Breast epithelium (tissue), 4 donors: ENCODE measurements at regions not wholly inside any gene's neighbourhood (a gene's known extent, or its start where the extent isn't known, plus 50 kb on each side); places are given as distances from the start of the nearest gene placed in this dataset.

Experiments
- DNase-seq, 2 donors: peaks; one replicate each; pipeline ENCODE4 v3.0.0-alpha.2; 2019; ENCODE audit warnings: low spot score in 2 of 2
- H3K27ac ChIP-seq, 2 donors: fragments of 200-600 bp; sonication (generic) in 1 of 2; one replicate each; pipeline ENCODE4 v1.5.1; 2016 to 2019; ENCODE audit warnings: mild to moderate bottlenecking in 1 of 2
- H3K27me3 ChIP-seq, 2 donors: fragments of 200-600 bp; sonication (generic) in 1 of 2; one replicate each; pipeline versions ENCODE4 v1.5.1 to v1.6.0; 2017 to 2019; ENCODE audit warnings: control low read depth in 1 of 2, mild to moderate bottlenecking in 1 of 2
- H3K36me3 ChIP-seq: fragments of 200-600 bp; one replicate; pipeline ENCODE4 v1.5.1; 2019
- H3K4me1 ChIP-seq, 2 donors: fragments of 200-600 bp; sonication (generic); one replicate each; pipeline ENCODE4 v1.5.1; 2016 to 2019; ENCODE audit warnings: control low read depth in 1 of 2
- H3K4me3 ChIP-seq, 3 donors: fragments of 200-600 bp; sonication (generic); 1 replicate in 2 of 3; 2 replicates in 1 of 3; pipeline ENCODE4 v1.5.1; 2016 to 2019; ENCODE audit warnings: mild to moderate bottlenecking in 3 of 3, moderate library complexity in 2 of 3
- H3K9me3 ChIP-seq, 2 donors: fragments of 200-600 bp; sonication (generic) in 1 of 2; one replicate each; pipeline ENCODE4 v1.5.1; 2016 to 2019; ENCODE audit warnings: control low read depth in 1 of 2
- POLR2A ChIP-seq: fragments of 450-650 bp; IDR thresholded peaks from one replicate; pipeline ENCODE4 v1.6.1; 2016; ENCODE audit warnings: antibody characterized with exemption, mild to moderate bottlenecking, moderate library complexity
- POLR2AphosphoS5 ChIP-seq, 3 donors: sonication (generic); formaldehyde crosslinking; IDR thresholded peaks; one replicate each; pipeline ENCODE4 v1.6.1; 2017; ENCODE audit warnings: antibody characterized with exemption in 3 of 3
- intact Hi-C: fragments of 100-400 bp; cut with DNase I; formaldehyde crosslinking; loops from one replicate; pipeline ENCODE4 v1.15.1; 2023; ENCODE audit warnings: low total_unique reads
- TF ChIP-seq, protein P1 (sequence below), 3 donors: fragments of 450-650 bp; IDR thresholded peaks; one replicate each; pipeline ENCODE4 v1.5.1; 2016 to 2017; ENCODE audit warnings: antibody characterized with exemption in 3 of 3, mild to moderate bottlenecking in 3 of 3, moderate library complexity in 3 of 3

DNA sequence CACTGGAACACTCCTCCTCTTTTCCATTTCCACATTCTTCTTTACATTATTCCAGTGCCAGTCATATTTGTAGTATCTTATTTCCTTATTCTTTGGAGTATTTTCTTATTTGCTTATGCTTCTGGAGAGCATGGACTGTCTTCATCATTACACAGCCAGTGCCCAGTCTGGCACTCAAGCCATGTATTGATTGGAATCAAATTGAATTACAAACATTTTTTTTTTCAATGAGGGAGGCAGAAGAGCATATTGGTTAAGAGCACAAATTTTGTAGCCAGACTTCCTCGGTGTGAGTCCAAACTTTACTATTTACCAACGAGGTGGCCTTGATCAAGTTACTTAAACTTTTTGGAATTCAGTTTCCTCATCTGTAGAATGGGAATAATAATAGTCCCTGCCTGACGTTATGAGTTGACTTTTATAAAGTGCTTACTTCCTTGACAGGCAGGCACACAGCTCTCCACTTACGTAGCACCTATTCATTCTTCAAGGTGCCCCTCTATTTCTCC lies 186.6 kb upstream of the BCL6 start:
- TF ChIP-seq, protein P1, sequence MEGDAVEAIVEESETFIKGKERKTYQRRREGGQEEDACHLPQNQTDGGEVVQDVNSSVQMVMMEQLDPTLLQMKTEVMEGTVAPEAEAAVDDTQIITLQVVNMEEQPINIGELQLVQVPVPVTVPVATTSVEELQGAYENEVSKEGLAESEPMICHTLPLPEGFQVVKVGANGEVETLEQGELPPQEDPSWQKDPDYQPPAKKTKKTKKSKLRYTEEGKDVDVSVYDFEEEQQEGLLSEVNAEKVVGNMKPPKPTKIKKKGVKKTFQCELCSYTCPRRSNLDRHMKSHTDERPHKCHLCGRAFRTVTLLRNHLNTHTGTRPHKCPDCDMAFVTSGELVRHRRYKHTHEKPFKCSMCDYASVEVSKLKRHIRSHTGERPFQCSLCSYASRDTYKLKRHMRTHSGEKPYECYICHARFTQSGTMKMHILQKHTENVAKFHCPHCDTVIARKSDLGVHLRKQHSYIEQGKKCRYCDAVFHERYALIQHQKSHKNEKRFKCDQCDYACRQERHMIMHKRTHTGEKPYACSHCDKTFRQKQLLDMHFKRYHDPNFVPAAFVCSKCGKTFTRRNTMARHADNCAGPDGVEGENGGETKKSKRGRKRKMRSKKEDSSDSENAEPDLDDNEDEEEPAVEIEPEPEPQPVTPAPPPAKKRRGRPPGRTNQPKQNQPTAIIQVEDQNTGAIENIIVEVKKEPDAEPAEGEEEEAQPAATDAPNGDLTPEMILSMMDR (IDR thresholded peaks at IDR 0.05), result no peak
- TF ChIP-seq POLR2A (no peak), POLR2AphosphoS5 (IDR thresholded peaks at IDR 0.05) (no peak)
- H3K9me3 ChIP-seq, result no peaks in the 10 kb centered on the region
- intact Hi-C loops, result no loop called here
- no peaks in the 10 kb centered on the region for H3K4me1 ChIP-seq
- H3K4me3 ChIP-seq, result no peak overlapping the region
- DNase-seq, result no peak
- no peaks in the 10 kb centered on the region for H3K36me3 ChIP-seq
- no peaks in the 10 kb centered on the region for H3K27me3 ChIP-seq
- H3K27ac ChIP-seq, result no peak overlapping the region

DNA sequence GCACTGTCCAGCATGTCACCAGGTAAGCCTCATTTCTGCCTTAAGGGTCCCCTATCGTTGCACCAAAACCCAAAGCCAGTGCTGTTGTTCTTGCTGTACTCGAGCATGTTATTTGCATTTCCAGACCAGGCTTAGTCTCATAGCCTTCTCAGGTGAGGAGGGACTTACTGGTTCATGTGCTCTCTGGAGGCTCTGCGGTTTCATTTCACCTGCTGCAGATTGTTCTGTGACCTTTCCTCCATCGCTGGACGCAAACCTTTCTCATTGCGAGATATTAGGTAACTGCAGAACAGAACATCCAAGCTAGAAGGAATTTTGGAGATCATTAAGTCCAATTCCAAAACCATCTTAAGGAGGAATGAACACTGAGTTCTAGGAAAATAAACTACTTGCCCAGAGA lies 187.3 kb upstream of the BCL6 start:
- H3K27me3 ChIP-seq, result no peaks in the 10 kb centered on the region
- no peaks in the 10 kb centered on the region for H3K4me1 ChIP-seq
- H3K36me3 ChIP-seq, result no peaks in the 10 kb centered on the region
- TF ChIP-seq POLR2AphosphoS5 (IDR thresholded peaks at IDR 0.05) (no peak), POLR2A (no peak)
- TF ChIP-seq, protein P1 (IDR thresholded peaks at IDR 0.05), result no peak
- intact Hi-C loops, result no loop called here
- DNase-seq, result no peak
- no peaks in the 10 kb centered on the region for H3K9me3 ChIP-seq
- no peak overlapping the region for H3K4me3 ChIP-seq
- H3K27ac ChIP-seq, result no peak overlapping the region

DNA sequence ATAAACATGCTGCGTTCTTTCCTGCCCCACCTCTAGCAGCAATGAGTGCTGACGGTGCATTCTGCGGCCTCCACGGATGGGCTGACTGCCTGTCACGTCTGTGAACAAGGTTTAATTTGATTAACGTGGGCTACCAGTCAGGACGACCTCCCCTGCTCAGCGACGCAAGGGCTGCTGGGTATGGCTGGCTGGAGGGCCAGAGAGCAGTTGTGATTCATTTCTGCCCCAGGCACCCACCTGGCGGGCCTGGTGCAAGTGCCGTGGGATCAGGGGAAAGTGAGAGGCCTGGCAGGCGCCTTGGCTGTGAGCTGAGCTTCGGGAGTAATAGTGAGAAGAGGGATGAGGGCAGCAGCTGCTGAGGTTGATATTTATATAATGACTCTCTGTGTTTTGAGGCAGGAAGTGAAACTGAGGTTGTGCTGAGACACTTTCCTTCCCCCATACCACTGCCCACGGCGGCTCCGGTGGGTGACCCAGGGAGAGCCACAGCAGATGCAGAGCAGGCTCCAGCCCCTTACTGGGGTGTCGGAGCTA lies 190.4 kb upstream of the BCL6 start:
- Histone ChIP-seq H3K4me1 (no peaks in the 10 kb centered on the region), H3K9me3 (no peaks in the 10 kb centered on the region), H3K27ac (no peak overlapping the region), H3K36me3 (no peaks in the 10 kb centered on the region), H3K27me3 (no peaks in the 10 kb centered on the region), H3K4me3 (no peak overlapping the region)
- TF ChIP-seq POLR2AphosphoS5 (IDR thresholded peaks at IDR 0.05) (no peak), POLR2A (no peak)
- TF ChIP-seq, protein P1 (IDR thresholded peaks at IDR 0.05), result no peak
- intact Hi-C loops, result no loop called here
- DNase-seq, result no peak

DNA sequence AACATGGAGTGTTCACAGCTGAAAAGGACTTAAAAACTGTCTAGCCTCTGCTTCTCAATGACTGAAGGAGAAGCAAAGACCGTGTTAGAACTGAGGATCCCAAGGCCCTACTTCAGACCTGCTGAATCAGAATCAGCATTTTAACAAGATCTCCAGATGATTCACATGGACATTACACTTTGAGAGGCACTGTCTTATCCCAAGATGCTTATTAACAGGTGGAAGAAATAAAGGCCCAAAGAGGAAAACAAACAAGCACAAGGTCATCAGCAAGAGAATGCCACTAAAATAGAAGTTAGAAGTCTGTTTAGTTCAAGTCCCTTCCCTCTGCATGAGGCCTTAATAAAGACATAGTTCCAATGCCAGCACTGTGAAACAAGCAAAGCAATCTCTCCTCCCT lies 191.4 kb upstream of the BCL6 start:
- Histone ChIP-seq H3K27me3 (no peaks in the 10 kb centered on the region), H3K9me3 (no peaks in the 10 kb centered on the region), H3K4me3 (no peak overlapping the region), H3K4me1 (no peaks in the 10 kb centered on the region), H3K27ac (no peak overlapping the region), H3K36me3 (no peaks in the 10 kb centered on the region)
- intact Hi-C loops, result no loop called here
- TF ChIP-seq, protein P1 (IDR thresholded peaks at IDR 0.05), result no peak
- TF ChIP-seq POLR2A (no peak), POLR2AphosphoS5 (IDR thresholded peaks at IDR 0.05) (no peak)
- DNase-seq, result no peak

DNA sequence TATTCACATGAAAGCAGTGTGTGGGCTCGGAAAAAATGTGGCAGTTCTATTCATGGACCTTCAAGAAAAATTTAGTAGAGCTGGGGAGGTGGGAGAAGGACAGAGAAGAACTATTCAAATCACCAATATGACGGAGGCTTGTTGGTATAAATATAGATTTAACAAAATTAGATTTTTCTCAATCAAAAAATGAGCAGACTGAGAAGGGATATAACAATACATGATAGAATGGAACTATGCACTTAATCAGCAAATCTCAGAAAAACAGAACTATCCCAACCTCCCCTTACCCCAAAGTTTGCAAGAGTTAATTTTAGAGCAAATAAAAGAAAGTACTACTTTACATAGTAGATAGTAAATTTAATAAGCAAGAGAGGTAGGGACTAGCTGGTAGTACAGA lies 194.6 kb upstream of the BCL6 start:
- TF ChIP-seq POLR2AphosphoS5 (IDR thresholded peaks at IDR 0.05), result no peak
- TF ChIP-seq, protein P1 (IDR thresholded peaks at IDR 0.05), result no peak
- no peak for TF ChIP-seq POLR2A

More for the DNA sequence above, 194.6 kb upstream of the BCL6 start:
- DNase-seq, result no peak
- H3K4me3 ChIP-seq, result no peak overlapping the region
- H3K36me3 ChIP-seq, result no peaks in the 10 kb centered on the region
- H3K4me1 ChIP-seq, result no peaks in the 10 kb centered on the region
- H3K9me3 ChIP-seq, result no peaks in the 10 kb centered on the region
- intact Hi-C loops, result no loop called here
- no peaks in the 10 kb centered on the region for H3K27me3 ChIP-seq
- no peak overlapping the region for H3K27ac ChIP-seq
